Spleen (tissue), 11 donors: ENCODE measurements at regions not wholly inside any gene's neighbourhood (a gene's known extent, or its start where the extent isn't known, plus 50 kb on each side); places are given as distances from the start of the nearest gene placed in this dataset.

ENCODE experiments used
- DNase-seq: peaks from one replicate; pipeline ENCODE4 v3.0.0-alpha.2; 2020
- H3K27ac ChIP-seq, 8 donors: fragments of 200-600 bp; sonication (generic) in 7 of 8; 1 replicate in 4 of 8; 2 replicates in 4 of 8; pipeline versions ENCODE4 v1.5.0 to v1.8.0; 2016 to 2021; ENCODE audit warnings: inconsistent platforms in 4 of 8, mild to moderate bottlenecking in 4 of 8, moderate library complexity in 1 of 8
- H3K27me3 ChIP-seq, 7 donors: fragments of 200-600 bp; sonication (generic) in 6 of 7; replicated peaks in 1 of 7; 1 replicate in 4 of 7; 2 replicates in 3 of 7; pipeline versions ENCODE4 v1.5.0 to v1.8.0; 2016 to 2021; ENCODE audit warnings: inconsistent platforms in 3 of 7, mild to moderate bottlenecking in 1 of 7
- H3K36me3 ChIP-seq, 6 donors: fragments of 200-600 bp; sonication (generic) in 5 of 6; 1 replicate in 4 of 6; 2 replicates in 2 of 6; pipeline versions ENCODE4 v1.5.0 to v1.8.0; 2016 to 2021; ENCODE audit warnings: inconsistent platforms in 2 of 6
- H3K4me1 ChIP-seq, 6 donors: fragments of 200-600 bp; sonication (generic) in 5 of 6; 1 replicate in 3 of 6; 2 replicates in 3 of 6; pipeline versions ENCODE4 v1.5.0 to v1.8.0; 2016 to 2021; ENCODE audit warnings: inconsistent platforms in 3 of 6
- H3K4me3 ChIP-seq, 8 donors: fragments of 200-600 bp; sonication (generic) in 7 of 8; 1 replicate in 4 of 8; 2 replicates in 4 of 8; pipeline versions ENCODE4 v1.5.0 to v1.8.0; 2016 to 2021; ENCODE audit warnings: inconsistent platforms in 4 of 8, mild to moderate bottlenecking in 4 of 8, moderate library complexity in 2 of 8
- H3K9me3 ChIP-seq, 8 donors: fragments of 200-600 bp; sonication (generic) in 7 of 8; 1 replicate in 4 of 8; 2 replicates in 4 of 8; pipeline versions ENCODE4 v1.5.0 to v1.8.0; 2016 to 2021; ENCODE audit warnings: inconsistent platforms in 4 of 8
- POLR2A ChIP-seq, 3 donors: fragments of 450-650 bp; IDR thresholded peaks; one replicate each; pipeline ENCODE4 v1.5.1; 2017; ENCODE audit warnings: antibody characterized with exemption in 3 of 3, mild to moderate bottlenecking in 1 of 3
- POLR2AphosphoS5 ChIP-seq, 3 donors: sonication (generic); formaldehyde crosslinking; IDR thresholded peaks; one replicate each; pipeline ENCODE4 v1.5.1; 2017; ENCODE audit warnings: antibody characterized with exemption in 3 of 3
- WGBS, 5 donors: extraction: QIAGEN DNeasy Blood & Tissue Kit in 3 of 5; methylation state at CpG; one replicate each; pipeline versions ENCODE4 v1.1.5 to v1.1.7; 2013 to 2018; 5-methylcytosine and 5-hydroxymethylcytosine counted together
- intact Hi-C: fragments of 100-400 bp; cut with DNase I; formaldehyde crosslinking; loops from one replicate; pipeline ENCODE4 v1.15.0; 2023; ENCODE audit warnings: low total_unique reads
- TF ChIP-seq, protein P1 (sequence below), 11 experiments: fragments of 200-600 bp in 7 of 11; fragments of 450-650 bp in 4 of 11; sonication (generic) in 4 of 11; IDR thresholded peaks in 8 of 11; conservative IDR thresholded peaks in 3 of 11; 1 replicate in 7 of 11; 2 replicates in 4 of 11; pipeline versions ENCODE4 v1.4.0 to v1.8.0; 2016 to 2021; ENCODE audit warnings: antibody characterized with exemption in 11 of 11, inconsistent platforms in 4 of 11, mild to moderate bottlenecking in 1 of 11
- donor health status: healthy with polysubstance abuse.
- donor health status: DM: no; HTN: no; CAD: no; lungs with moderate emphysema.
- donor health status: DM: no; HTN: no; CAD: no.
- donor health status: Bipolar disorder and iron deficiency.
- donor health status: healthy.
- donor health status: DM: no; HTN: no; CAD: no.
- donor health status: DM: yes; HTN: yes; CAD: no.

DNA sequence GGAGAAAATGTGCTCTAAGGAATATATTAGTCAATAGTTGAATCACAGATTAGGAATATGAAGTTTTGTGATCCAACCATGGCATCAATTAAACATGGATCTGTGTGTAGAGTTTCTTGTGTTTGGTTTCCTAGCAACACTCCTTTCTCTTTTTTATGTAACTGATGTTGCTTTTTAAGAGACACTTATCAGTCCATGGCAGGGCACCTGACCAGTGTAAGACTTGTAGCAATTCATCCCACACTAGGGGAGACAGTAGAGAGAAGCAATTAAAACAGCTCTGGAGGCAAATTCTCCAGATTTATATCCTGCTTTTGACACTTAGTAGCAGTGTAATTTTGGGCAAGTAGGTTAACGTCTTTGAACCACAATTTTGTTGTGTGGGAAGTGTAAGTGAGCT, 1229.0 kb downstream of the PCDH9 start:
- no peaks in the 10 kb centered on the region for H3K4me1 ChIP-seq
- DNase-seq, result no peak
- WGBS, 5 donors, result 33 to 70% (median 48%) methylated on average over 1 of the region's 1 CpG
- no peaks in the 10 kb centered on the region for H3K27me3 ChIP-seq
- H3K4me3 ChIP-seq, result no peak overlapping the region
- no peaks in the 10 kb centered on the region for H3K36me3 ChIP-seq
- peaks cover 0 to 37% (median 26%) of the 10 kb centered on the region in 8 donors for H3K9me3 ChIP-seq
- no peak for TF ChIP-seq POLR2A (IDR thresholded peaks at IDR 0.05)
- no peak for TF ChIP-seq POLR2AphosphoS5 (IDR thresholded peaks at IDR 0.05)
- TF ChIP-seq, protein P1, sequence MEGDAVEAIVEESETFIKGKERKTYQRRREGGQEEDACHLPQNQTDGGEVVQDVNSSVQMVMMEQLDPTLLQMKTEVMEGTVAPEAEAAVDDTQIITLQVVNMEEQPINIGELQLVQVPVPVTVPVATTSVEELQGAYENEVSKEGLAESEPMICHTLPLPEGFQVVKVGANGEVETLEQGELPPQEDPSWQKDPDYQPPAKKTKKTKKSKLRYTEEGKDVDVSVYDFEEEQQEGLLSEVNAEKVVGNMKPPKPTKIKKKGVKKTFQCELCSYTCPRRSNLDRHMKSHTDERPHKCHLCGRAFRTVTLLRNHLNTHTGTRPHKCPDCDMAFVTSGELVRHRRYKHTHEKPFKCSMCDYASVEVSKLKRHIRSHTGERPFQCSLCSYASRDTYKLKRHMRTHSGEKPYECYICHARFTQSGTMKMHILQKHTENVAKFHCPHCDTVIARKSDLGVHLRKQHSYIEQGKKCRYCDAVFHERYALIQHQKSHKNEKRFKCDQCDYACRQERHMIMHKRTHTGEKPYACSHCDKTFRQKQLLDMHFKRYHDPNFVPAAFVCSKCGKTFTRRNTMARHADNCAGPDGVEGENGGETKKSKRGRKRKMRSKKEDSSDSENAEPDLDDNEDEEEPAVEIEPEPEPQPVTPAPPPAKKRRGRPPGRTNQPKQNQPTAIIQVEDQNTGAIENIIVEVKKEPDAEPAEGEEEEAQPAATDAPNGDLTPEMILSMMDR (IDR thresholded peaks at IDR 0.05 in 8 of 11, conservative IDR thresholded peaks at IDR 0.05 in 3 of 11), result no peak
- intact Hi-C loops, result no loop called here
- no peak overlapping the region for H3K27ac ChIP-seq

DNA sequence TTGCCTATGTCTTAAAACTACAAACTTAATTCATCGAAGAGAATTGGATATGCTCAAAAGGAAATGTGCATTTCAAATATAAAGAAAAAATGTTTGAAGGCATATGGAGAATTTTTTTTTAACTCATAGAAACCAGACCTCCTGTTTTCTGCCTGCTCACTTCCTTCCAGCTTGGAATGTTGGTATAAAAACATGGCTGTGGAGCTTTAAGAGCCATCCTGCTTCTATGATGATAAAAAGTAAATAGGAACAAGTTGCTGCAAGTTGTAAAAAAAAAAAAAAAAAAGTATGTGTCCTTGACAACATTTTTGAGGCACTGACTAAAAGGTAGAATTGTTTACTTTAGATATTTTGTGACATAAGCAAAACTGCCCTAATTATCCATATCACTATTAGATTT, 1230.7 kb downstream of the PCDH9 start:
- no peak overlapping the region for H3K4me3 ChIP-seq
- DNase-seq, result no peak
- 79 to 92% (median 87%) methylated on average over 1 of the region's 1 CpG for WGBS, 5 donors
- no peaks in the 10 kb centered on the region for H3K4me1 ChIP-seq
- intact Hi-C loops, result no loop called here
- H3K27ac ChIP-seq, result no peak overlapping the region
- H3K9me3 ChIP-seq, result peaks cover 0 to 27% (median 20%) of the 10 kb centered on the region in 8 donors
- no peak for TF ChIP-seq POLR2AphosphoS5 (IDR thresholded peaks at IDR 0.05)
- TF ChIP-seq, protein P1 (IDR thresholded peaks at IDR 0.05 in 8 of 11, conservative IDR thresholded peaks at IDR 0.05 in 3 of 11), result no peak
- TF ChIP-seq POLR2A (IDR thresholded peaks at IDR 0.05), result no peak
- no peaks in the 10 kb centered on the region for H3K36me3 ChIP-seq
- no peaks in the 10 kb centered on the region for H3K27me3 ChIP-seq

DNA sequence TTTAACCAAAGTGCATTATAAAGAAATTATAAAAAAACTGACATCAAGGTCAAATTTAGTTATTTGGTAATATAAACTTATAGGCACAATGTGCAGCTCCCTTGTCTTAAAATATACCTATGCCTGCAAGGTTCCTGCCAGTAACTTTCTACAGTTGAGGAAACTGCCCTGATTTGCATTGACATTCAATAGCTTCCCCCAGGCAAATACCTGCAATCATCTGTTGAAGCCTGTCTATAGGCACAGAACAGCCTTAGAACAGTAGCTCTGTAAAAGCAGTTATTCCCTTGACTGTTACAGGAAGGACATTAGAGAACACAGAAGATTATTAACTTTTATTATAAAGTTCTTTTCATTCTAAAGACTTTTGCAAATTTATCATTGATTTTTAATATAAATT, 1239.5 kb downstream of the PCDH9 start:
- intact Hi-C loops, result no loop called here
- H3K9me3 ChIP-seq, result no peaks in the 10 kb centered on the region
- H3K36me3 ChIP-seq, result no peaks in the 10 kb centered on the region
- no peaks in the 10 kb centered on the region for H3K4me1 ChIP-seq
- no peak for DNase-seq
- TF ChIP-seq POLR2A (IDR thresholded peaks at IDR 0.05), result no peak
- TF ChIP-seq, protein P1 (IDR thresholded peaks at IDR 0.05 in 8 of 11, conservative IDR thresholded peaks at IDR 0.05 in 3 of 11), result no peak
- no peak for TF ChIP-seq POLR2AphosphoS5 (IDR thresholded peaks at IDR 0.05)
- no peaks in the 10 kb centered on the region for H3K27me3 ChIP-seq
- no peak overlapping the region for H3K27ac ChIP-seq
- no peak overlapping the region for H3K4me3 ChIP-seq

DNA sequence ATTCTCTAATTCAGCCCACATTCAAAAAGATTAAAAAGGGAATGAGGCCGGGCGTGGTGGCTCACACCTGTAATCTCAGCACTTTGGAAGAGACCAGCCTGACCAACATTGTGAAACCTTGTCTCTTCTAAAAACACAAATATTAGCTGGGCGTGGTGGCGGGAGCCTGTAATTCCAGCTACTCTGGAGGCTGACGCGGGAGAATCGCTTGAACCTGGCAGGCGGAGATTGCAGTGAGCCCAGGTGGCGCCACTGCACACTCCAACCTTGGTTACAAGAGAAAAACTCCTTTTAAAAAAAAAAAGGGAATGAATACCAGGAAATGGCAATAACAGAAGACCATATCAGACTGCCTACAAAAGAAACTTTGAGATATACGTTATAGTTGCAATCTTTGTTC, 1244.5 kb downstream of the PCDH9 start:
- Histone ChIP-seq H3K4me1 (no peaks in the 10 kb centered on the region), H3K27ac (no peak overlapping the region), H3K36me3 (no peaks in the 10 kb centered on the region), H3K27me3 (no peaks in the 10 kb centered on the region), H3K4me3 (no peak overlapping the region), H3K9me3 (no peaks in the 10 kb centered on the region)
- DNase-seq, result no peak
- TF ChIP-seq POLR2A (IDR thresholded peaks at IDR 0.05), result no peak
- TF ChIP-seq, protein P1 (IDR thresholded peaks at IDR 0.05 in 8 of 11, conservative IDR thresholded peaks at IDR 0.05 in 3 of 11), result no peak
- TF ChIP-seq POLR2AphosphoS5 (IDR thresholded peaks at IDR 0.05), result no peak
- intact Hi-C loops, result no loop called here
- WGBS, 5 donors, result 90 to 95% (median 91%) methylated on average over 10 of the region's 10 CpGs
